ENCODE measurements at regions not wholly inside any gene's neighbourhood (a gene's known extent, or its start where the extent isn't known, plus 50 kb on each side); places are given as distances from the start of the nearest gene placed in this dataset.

GRCh38 chr3:68004091-68004490 is 349.7 kb upstream of the SUCLG2 start:
- H3K27me3 ChIP-seq (ENCODE audit: control insufficient read depth, insufficient read depth, low read length), result peaks cover 29% of the 10 kb centered on the region
- H3K4me3 ChIP-seq (ENCODE audit: low read depth, low read length), result no peak overlapping the region
- no peak for TF ChIP-seq CTCF (IDR thresholded peaks at IDR 0.05; ENCODE audit: insufficient read depth, low read length, poor library complexity, severe bottlenecking)
- no peaks in the 10 kb centered on the region for H3K36me3 ChIP-seq (ENCODE audit: control insufficient read depth, insufficient read depth, low read length)
- no peak for DNase-seq (ENCODE audit: low read depth)

- H3K27me3 ChIP-seq (ENCODE audit: control insufficient read depth, insufficient read depth, low read length), result no peaks in the 10 kb centered on the region
- no peak overlapping the region for H3K4me3 ChIP-seq (ENCODE audit: low read depth, low read length)
- no peak for DNase-seq (ENCODE audit: low read depth)
- TF ChIP-seq CTCF (IDR thresholded peaks at IDR 0.05; ENCODE audit: insufficient read depth, low read length, poor library complexity, severe bottlenecking), result no peak
- no peaks in the 10 kb centered on the region for H3K36me3 ChIP-seq (ENCODE audit: control insufficient read depth, insufficient read depth, low read length)
Observed at GRCh38 chr3:67998281-67998680, 343.9 kb upstream of the SUCLG2 start.

- H3K27me3 ChIP-seq (ENCODE audit: control insufficient read depth, insufficient read depth, low read length), result no peaks in the 10 kb centered on the region
- H3K4me3 ChIP-seq (ENCODE audit: low read depth, low read length), result no peak overlapping the region
- TF ChIP-seq CTCF (IDR thresholded peaks at IDR 0.05; ENCODE audit: insufficient read depth, low read length, poor library complexity, severe bottlenecking), result no peak
- no peak for DNase-seq (ENCODE audit: low read depth)
- H3K36me3 ChIP-seq (ENCODE audit: control insufficient read depth, insufficient read depth, low read length), result no peaks in the 10 kb centered on the region
Observed at GRCh38 chr3:67995206-67995605, 340.8 kb upstream of the SUCLG2 start.

GRCh38 chr3:67986706-67987105 is 332.3 kb upstream of the SUCLG2 start:
- no peak for DNase-seq (ENCODE audit: low read depth)
- H3K36me3 ChIP-seq (ENCODE audit: control insufficient read depth, insufficient read depth, low read length), result no peaks in the 10 kb centered on the region
- TF ChIP-seq CTCF (IDR thresholded peaks at IDR 0.05; ENCODE audit: insufficient read depth, low read length, poor library complexity, severe bottlenecking), result no peak
- H3K27me3 ChIP-seq (ENCODE audit: control insufficient read depth, insufficient read depth, low read length), result no peaks in the 10 kb centered on the region
- no peak overlapping the region for H3K4me3 ChIP-seq (ENCODE audit: low read depth, low read length)

DNA sequence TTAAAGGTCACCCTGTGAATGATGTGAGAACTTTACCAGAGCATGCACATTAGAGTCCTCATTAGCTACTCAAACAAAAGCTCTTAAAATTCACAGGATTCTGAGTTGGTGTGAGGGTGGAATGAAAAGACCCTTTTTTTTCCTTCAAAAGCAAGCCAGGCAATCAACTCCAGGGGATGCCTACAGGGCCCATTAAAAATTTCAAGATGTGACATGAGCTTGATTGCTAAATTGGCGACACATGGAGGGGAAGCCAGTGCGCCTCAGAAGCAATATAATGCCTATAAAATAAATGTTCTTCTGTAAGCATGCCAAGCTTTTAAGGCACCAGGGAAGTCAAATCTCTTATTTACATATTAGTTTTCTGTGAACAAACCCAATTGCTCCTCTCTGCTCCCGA is 328.8 kb upstream of the SUCLG2 start:
- no peaks in the 10 kb centered on the region for H3K27me3 ChIP-seq (ENCODE audit: control insufficient read depth, insufficient read depth, low read length)
- H3K4me3 ChIP-seq (ENCODE audit: low read depth, low read length), result no peak overlapping the region
- no peak for TF ChIP-seq CTCF (IDR thresholded peaks at IDR 0.05; ENCODE audit: insufficient read depth, low read length, poor library complexity, severe bottlenecking)
- H3K36me3 ChIP-seq (ENCODE audit: control insufficient read depth, insufficient read depth, low read length), result no peaks in the 10 kb centered on the region
- DNase-seq (ENCODE audit: low read depth), result no peak

- no peak for DNase-seq (ENCODE audit: low read depth)
- H3K36me3 ChIP-seq (ENCODE audit: control insufficient read depth, insufficient read depth, low read length), result no peaks in the 10 kb centered on the region
- no peak overlapping the region for H3K4me3 ChIP-seq (ENCODE audit: low read depth, low read length)
- TF ChIP-seq CTCF (IDR thresholded peaks at IDR 0.05; ENCODE audit: insufficient read depth, low read length, poor library complexity, severe bottlenecking), result no peak
- no peaks in the 10 kb centered on the region for H3K27me3 ChIP-seq (ENCODE audit: control insufficient read depth, insufficient read depth, low read length)
Observed at GRCh38 chr3:67981077-67981476, 326.7 kb upstream of the SUCLG2 start.

Measured in kidney epithelial cell (primary cell).